ENCODE measurements at regions not wholly inside any gene's neighbourhood (a gene's known extent, or its start where the extent isn't known, plus 50 kb on each side); places are given as distances from the start of the nearest gene placed in this dataset.
A peak's percentile ranks its signal among the peaks of the same experiment; 100 is the strongest.

DNA sequence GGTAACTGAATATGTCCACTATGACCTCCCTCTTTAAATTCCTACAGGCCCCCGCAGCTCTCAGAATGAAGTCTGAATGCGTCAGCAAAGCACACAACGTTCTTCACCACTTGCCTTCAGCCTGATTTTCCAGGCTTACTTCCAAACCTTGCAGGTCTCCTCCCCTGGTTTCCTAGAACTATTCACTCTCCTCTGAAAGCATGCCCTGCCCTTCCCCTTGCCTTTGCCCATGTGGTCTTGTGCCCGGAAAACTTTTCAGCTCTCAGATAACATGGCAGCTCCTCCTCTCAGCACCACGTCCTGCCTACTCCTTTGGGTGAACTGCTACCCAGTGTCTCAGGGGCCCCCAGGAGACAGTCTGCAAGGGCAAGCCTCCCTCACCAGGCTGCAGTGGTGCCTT is 268.5 kb upstream of the LDB2 start:
- DNase-seq: no peak

DNA sequence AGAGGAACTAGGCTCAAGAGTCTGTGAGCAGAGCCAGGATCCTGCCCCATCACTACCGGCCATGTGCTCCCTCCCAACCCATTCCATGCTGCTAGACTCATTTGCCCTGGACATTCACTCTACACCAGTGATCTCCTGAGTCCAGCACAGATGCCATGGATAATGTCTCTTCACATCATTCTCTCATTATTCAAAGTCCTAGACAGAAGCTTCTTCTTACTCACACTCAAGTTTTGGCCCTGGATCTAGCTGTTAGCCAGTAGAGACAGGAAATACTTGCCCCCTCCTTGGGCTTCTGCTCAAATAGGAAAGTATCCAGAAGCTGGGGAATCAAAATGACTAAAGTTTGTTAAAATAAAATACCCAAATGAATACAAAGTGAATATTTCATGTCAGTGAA is 266.8 kb upstream of the LDB2 start:
- no peak for DNase-seq

DNA sequence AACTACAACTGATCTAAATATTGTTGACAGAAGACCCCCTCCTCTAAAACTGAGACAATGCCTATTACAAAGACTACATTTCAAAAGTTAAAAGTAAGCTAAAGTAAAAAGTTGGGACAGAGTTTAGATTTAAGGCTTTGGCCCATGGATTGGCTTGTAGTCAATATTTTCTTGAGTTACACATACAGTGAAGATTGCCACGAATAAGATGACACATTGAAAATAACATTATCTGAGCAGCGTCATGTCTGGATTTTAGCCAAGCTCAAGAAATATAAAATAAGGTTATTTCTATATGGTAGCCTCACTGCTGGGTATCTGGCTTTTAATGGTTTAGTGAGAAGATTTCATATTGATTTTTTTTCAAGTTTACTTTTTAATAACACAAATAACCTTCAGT is 266.2 kb upstream of the LDB2 start:
- DNase-seq: no peak

DNA sequence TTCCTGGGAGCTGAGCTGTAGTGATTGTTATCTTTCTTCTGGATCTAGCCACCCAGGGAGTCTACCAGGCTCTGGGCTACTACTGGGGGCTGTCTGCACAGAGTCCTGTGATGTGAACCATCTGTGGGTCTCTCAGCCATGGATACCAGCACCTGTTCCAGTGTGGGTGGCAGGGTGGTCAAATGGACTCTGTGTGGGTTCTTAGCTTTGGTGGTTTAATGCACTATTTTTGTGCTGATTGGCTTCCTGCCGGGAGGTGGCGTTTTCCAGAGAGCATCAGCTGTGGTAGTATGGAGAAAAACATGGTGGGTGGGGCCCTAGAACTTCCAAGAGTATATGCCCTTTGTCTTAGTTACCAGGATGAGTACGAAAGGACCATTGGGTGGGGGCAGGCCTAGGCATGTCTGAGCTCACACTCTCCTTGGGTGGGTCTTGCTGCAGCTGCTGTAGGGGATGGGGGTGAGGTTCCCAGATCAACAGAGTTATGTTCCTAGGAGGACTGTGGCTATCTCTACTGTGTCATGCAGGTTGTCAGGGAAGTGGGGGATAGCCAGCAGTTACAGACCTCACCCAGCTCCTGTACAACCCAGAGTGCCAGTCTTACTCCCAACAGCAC is 264.8 kb upstream of the LDB2 start:
- no peak for DNase-seq

DNA sequence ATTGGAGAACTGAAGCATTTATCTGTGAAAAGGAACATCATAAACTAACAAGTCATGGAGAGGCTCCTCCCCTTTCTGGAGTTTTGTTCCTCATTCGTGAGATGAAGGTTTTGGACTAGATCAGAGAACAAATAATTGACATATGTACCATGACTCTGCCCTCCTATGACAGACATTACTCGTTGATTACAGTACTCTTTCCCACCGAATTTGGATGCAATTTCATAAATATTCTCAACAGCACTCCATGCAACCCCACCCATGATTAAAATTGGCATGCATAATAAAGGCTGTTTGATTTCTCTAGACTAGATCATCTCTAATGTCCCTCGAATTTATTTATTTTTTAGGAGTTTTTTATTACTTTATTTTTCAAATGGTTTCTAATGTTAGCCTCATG is 258.9 kb upstream of the LDB2 start:
- DNase-seq: no peak

DNA sequence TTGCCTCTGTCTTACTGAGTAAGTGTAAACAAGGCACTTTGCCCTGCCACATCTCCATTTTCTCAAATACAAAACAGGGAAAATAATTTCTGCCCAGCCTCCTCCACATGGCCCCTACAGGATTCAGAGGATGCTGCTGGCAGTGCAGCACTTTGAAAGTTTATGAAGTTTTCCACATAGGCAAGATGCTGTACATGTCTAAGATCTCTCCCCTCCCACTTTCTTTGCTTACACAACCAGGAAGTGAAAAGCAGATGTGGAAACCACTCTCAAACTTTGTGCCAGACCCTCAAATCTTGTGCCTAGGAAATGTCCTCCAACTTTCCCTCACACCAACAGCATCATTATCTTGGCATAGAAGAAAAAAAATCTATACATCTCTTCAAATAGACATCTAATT is 257.0 kb upstream of the LDB2 start:
- no peak for DNase-seq

DNA sequence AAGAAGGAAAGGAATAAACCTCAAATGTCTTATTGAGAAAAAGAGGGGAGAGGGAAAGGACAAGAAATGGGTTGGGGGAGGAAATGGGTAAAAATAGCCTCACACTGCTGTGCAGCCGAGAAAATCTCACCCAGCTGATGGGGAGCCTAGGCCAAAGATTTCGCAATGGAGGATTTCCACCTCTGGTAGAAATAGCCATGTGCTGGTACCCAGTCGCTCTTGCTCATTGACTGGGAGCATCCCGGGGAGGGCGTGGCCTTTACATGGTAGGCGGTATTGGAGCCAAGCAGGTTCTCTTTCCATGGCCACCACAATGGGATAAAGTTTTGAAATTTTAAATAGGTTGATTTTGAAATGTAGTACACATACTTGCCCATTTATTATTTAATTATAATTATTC is 255.1 kb upstream of the LDB2 start:
- DNase-seq: no peak

DNA sequence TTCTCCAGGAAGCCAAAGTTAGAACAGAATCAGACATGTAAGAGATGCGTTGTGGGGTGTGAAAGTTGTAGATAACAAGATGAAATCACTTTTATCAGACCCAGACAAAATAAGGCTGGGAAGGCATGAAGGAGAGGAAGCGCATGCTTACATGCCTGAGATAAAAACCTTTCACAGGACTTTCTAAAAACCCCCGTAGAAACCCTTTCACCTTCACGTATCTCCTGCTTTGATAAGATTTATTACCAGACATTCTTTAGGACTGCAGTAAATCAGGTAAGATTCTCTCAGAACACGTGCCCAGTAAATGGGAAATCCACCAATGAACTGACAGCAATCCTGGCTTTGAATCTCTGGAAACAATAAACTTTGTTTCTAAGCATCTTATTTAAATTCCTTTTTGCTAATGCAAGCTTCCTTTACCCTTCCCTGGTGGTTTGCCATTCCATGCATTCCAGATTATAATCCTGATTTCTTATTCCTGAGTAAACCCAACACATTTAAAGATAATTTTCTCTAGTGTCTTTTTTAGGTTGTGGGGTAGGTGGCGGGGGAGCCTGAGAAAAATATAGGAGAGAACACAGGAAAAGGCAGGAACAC is 254.6 kb upstream of the LDB2 start:
- DNase-seq: no peak

DNA sequence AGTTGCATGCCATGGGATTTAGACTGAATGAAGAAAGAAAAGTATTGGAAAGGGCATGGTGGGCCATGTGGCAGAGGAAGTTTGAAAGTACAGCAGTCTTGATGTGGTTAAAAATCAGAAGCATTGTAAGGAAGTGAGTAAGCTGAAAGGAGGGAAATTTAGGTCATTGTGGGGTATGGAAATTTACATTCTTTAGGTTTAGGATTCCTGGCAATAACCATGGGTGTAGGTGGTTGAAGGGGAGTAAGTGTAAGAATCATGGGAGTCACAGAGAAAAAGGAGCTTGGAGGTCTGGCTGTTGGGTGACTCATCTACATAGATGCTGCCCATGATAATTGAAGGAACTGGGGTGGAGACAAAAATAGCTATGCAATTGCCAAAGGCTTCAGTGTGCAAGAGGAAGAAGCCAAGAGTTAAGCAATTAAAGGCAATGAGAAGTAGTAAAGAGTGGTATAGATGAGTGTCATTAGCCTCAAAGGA is 243.8 kb upstream of the LDB2 start:
- peak; percentile 71 for DNase-seq

DNA sequence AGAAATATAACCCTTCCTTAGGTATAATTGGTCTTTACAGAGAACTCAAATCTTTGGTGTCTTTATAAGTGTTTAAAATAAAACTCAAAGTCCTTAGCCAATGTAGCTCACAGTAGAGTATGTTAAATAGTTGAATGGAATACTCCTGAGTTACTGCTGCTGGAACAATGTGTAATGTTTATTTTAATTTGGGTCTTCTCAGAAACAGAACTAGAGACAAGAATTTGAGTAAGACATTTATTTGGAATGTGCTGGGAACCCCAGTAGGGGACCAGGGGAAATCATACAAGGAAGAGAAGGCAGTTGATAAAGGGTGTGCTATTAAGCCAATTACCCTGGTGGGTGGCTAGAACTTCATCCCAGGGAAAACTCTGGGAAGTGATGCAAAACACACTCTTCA is 240.4 kb upstream of the LDB2 start:
- no peak for DNase-seq

DNA sequence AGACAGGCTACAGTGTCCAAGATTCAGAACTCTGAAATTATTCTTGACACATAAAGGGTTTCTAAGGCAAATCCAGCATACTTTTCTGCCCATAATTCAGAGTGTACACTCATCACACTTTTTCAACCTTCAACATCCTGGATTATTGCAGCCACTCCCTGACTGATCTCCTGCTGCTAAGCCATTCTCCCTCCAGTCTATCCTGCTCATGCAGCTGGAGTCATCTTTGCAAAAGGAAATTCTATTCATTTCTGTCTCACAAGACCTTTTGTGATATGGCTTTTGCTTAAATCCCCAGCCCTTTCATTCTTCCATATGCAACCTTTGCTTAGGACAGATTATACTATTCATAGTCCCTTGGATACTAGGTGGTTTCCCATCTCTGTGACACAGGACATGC is 236.1 kb upstream of the LDB2 start:
- no peak for DNase-seq

DNA sequence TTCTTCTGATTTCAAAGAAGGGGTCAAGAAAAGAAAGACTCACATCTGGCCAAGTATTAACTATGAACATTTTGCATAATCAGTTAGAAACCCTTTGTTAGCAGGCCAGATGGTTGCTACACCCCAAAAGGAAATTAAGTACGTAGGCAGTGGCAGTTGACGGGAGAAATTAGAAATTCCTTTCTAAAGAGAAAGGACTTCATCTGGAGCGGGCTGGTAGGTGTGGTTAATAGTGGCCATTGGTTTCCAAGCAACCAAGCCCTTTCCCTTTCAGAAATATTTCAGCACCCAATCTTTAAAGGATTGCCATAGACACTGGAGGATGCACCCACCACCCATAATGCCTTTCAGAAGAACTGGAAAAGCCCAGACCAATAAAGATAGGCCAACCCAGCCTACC is 235.7 kb upstream of the LDB2 start:
- DNase-seq: no peak

DNA sequence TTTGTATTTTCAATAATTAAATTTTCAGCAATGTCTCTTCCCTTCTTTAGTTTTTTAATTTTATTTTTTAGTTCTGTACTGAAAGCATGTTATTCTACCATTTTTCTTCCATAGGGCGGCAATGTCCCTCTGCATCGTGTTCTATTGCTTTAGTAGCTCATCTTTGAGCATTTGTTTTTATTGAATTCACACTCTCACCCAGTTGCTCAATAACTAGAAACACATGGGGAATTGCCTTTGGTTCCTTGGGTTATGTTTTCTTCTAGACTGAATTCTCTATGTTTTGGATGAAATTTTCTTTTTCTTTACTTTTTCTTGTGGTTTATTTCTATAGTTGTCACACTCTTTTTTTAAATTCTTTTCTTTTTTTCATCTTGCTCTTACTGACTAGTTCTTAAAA is 233.8 kb upstream of the LDB2 start:
- no peak for DNase-seq

DNA sequence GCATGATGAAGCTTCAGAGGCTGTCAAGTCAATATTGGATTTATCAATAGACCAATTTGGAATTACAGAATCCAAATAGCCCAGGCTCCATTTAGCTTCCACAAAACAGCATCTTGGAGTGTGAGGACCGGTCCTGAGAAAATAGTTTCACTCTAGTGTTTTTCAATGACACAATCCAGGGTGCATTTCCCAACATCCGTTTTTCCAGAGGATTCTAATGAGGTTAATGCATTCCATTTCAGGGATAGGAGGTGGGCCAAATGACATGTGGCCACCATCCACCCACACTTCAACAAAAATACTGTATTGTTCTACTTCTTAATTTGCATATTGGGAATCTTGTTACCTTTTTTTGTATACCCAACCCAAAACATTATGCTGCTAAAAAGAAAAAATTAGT is 229.8 kb upstream of the LDB2 start:
- DNase-seq: no peak

DNA sequence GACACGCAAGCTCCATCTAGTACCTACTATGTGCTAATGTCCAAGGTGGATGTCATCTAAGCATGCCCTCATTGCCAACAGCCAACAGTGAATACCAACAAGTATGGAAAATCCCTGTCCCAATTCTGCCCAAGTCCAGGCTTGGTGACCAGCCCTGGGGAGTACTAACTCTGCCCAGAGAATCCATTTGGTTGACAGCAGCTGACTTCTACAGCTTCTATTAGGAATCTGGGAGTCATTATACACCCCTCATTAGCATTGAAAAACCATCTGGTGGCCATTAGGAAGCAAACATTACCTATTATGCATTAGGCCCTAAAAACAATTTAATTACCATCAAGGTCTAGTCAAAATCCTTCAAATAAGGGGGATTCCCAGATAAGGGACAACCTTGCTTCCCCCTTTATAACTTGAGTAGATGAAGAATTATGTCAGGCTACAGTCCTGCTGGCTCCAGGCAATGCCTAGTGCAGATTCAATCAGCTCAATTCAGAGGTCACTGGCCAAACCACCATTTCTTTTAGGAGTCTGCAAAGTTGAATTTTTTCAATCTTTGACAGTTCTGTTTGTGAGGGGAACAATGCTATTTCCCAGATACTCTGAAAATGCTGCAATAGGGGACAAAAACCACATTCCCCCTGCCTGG is 228.0 kb upstream of the LDB2 start:
- no peak for DNase-seq

DNA sequence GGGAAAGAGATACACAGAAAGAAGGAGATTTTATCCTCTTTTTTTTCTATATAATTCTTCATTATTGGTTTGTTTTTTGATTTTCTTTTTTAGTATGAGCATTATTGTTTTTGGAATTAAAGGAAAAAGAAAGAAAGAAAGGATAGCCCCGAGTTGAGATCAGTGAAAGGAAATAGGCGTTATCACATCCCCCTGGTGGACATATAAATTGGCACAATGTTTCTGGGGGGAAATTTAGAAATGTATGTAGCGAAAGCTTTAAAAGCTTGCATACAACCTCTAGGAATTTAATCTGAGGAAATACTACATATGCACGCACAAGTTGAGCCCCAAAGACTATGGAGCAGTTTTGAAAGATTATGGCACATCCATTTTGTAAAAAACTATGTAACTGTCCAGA is 226.3 kb upstream of the LDB2 start:
- DNase-seq: no peak

DNA sequence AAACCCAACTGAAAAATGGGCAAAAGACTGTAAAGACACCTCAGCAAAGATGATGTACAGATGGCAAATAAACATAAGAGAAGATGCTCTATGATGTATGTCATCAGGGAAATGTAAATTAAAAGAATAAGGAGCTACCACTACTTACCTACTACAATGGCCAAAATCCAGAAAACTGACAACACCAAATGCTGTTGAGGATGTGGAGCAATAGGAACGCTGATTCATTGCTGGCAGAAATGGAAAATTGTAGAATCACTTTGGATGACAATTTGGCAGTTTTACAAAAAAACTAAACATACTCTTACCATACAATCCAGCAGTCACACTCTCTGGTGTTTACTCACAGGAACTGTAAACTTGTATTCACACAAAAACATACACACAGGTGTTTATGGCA is 222.3 kb upstream of the LDB2 start:
- no peak for DNase-seq

DNA sequence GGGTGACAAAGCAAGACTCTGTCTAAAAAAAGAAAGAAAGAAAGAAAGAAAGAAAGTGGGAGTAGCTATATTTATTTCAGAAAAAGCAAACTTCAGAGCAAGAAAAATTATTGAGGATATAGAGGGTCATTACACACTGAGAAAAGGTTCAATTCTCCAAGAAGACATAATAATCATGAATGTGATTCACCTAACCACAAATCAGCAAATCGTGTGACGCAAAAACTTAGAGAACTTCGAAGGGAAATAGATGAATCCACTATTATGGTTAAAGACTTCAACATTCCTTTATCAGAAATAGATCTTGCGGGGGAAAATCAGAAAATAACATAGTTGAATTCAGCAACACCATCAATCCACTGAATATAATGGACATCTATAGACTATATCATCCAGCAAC is 219.3 kb upstream of the LDB2 start:
- no peak for DNase-seq

DNA sequence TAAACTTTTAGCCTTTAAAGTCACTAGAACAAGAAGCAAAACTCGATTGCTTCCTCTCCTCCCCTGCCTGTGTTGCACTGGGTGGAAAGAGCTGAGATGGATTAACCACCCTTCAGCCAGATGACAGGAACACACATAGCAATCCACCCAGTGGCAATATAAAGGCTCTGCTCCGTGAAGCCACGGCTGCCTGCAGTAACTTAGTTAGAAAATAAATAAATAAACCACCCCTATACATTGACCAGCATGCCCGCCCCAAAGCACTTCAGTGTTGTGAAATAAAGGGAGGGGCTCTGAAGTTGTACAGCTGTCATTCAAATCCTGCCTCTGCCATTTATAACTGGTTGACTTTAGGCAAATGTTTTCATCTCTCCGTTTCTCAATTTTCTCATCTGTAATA is 217.1 kb upstream of the LDB2 start:
- DNase-seq: no peak

DNA sequence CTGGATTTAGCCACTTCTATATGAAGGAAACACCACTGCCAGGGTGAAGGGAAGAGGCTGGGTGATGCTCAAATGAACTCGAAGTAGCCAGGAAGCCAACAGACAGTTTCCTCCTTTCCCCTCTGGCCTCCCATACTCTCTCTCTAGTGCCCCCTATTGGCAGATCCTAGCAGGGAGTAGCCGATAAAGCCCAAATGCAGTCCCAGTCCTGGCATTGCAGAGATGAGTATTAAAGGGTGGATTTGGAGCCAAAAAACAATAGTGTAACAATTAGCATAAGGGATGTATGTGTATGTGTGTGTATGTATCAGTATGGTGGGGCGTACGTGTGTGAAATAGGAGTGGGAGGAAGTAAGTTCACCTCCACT is 213.8 kb upstream of the LDB2 start:
- peak; percentile 50 for DNase-seq

DNA sequence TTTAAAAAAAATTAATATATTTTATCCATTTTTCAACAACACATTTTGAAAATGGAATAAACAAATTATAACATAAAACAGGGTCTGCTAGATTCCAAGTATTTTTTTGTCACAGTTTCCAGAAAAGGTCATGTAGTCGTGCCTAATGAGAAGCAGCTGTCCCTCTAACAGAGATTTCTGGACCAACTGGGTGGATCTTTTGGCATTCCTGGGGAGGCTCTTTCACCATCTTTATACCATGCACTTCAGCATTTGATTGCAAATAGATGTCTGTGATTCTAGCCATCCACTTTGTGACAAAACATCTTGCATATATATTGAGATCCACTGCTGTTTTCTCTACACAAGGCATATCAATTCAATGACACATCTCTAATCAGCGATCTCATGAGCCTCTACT is 210.7 kb upstream of the LDB2 start:
- no peak for DNase-seq

DNA sequence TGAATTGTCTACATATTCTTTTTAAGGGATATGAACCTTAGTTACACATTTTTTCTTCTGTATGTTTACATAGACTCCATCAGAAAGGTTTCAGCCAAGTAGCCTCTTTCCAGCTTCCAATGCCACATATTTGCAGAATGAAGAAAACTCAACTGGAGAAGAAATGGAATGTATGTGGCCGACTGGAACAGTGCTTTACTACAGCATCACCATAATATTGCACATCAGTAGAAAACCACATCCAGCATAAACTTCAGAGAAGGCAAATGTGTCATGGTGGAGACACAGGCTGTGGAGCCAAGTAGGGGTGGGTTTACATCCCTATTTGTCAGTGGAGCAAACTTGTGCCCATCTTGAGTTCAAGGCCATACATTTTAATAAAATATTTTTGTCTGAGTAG is 204.8 kb upstream of the LDB2 start:
- no peak for DNase-seq

DNA sequence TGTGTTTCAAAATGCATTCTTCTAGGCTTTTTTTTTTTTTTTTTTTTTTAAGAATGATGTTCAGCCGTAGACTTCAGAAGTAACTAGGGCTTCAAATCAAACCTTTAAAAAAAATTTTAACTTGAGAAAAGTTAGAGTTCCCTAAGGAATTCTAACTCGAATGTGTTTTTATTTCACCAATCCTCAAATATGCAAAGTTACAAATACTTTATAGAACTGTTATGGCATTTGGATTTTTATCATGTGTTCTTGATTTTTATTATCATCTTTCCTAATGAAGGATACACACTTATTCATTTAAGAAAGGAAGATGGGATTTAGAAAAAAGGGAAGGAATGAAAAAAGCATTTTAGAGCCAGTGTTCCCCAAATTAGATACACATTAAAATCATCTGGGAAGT is 200.6 kb upstream of the LDB2 start:
- DNase-seq: no peak

DNA sequence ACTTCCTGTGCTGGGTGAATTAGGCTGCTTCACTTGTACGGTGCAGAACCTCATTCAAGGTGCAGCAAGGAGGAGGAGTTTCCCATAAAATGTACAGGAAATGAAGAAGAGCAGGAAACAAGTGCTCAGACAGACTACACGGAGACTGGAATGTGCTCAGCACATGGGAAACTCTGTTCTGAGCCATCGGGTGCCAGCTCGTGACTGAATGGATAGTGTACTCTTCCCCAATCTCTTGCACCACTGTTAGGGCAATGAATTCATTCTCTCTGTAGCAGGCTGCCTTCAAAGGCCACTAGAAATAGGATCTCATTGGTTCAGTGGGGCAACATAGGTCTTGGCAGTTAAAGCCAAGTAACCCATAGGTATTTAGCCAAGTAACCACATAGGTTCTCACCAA is 200.0 kb upstream of the LDB2 start:
- DNase-seq: no peak

DNA sequence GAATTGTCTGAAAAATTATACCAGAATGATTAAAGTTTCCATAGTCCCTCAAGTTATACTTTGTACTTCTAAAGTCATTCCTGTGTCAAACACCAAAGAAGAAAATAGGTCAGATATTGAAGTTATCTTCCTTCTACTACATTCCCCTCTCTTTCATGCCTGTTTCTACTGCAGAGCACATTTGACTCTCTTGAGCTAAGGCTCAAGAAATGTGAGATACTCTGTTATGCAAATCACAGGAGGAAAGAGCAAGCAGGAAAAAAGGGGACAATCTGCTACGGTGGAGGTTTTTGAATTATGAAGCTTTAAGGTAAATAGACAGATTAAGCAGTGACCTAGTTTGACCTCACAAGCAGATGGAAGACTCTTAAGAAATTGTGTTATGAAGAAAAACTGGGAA is 198.9 kb upstream of the LDB2 start:
- DNase-seq: no peak

Data from dermis blood vessel endothelial cell (primary cell).